B cell (primary cell): ENCODE measurements at regions not wholly inside any gene's neighbourhood (a gene's known extent, or its start where the extent isn't known, plus 50 kb on each side); places are given as distances from the start of the nearest gene placed in this dataset.

Source experiments
- ATAC-seq: fragments of 200-7000 bp; cut with Tn5 transposase; one replicate; pipeline ENCODE4 v1.10.0; 2021; ENCODE audit warnings: low read depth, mild to moderate bottlenecking, moderate number of reproducible peaks, moderate library complexity
- CTCF ChIA-PET: fragments of 350-600 bp; sonication (Branson Sonifier 250); formaldehyde crosslinking; loops from one replicate; lab custom pipeline; 2021; ENCODE audit warnings: antibody characterized with exemption, inconsistent platforms; lab: Charles Lee
- POLR2A ChIA-PET: fragments of 350-600 bp; sonication (Branson Sonifier 250); formaldehyde crosslinking; loops from one replicate; lab custom pipeline; 2021; ENCODE audit warnings: antibody characterized with exemption; lab: Charles Lee
- DNase-seq: peaks from one replicate; pipeline ENCODE4 v3.0.0; 2013
- H2AFZ ChIP-seq: 2 replicates; pipeline ENCODE4 v1.6.1; 2012; ENCODE audit warnings: mild to moderate bottlenecking, low read depth, low read length; ENCODE audit not compliant: insufficient read depth, poor library complexity, severe bottlenecking
- H3K27ac ChIP-seq, 2 donors: 1 replicate in 1 of 2; 2 replicates in 1 of 2; pipeline ENCODE4 v1.5.1; 2012 to 2013; ENCODE audit warnings: low read length in 2 of 2, mild to moderate bottlenecking in 2 of 2, moderate library complexity in 1 of 2
- H3K27me3 ChIP-seq, 4 experiments: fragments of 200-600 bp in 1 of 4; sonication (generic) in 1 of 4; replicated peaks in 1 of 4; 1 replicate in 2 of 4; 2 replicates in 2 of 4; pipeline versions ENCODE4 v1.6.1 to v1.7.0; 2013 to 2016; ENCODE audit warnings: low read length in 3 of 4, mild to moderate bottlenecking in 2 of 4, mixed read lengths in 1 of 4, moderate library complexity in 1 of 4; ENCODE audit not compliant: insufficient read depth in 4 of 4, control insufficient read depth in 3 of 4; ENCODE audit errors: control extremely low read depth in 1 of 4
- H3K36me3 ChIP-seq, 2 experiments: replicated peaks in 1 of 2; 1 replicate in 1 of 2; 2 replicates in 1 of 2; pipeline versions ENCODE4 v1.6.1 to v1.7.1; 2013; ENCODE audit warnings: low read length in 1 of 2; ENCODE audit not compliant: insufficient read depth in 2 of 2, control insufficient read depth in 1 of 2; ENCODE audit errors: control extremely low read depth in 1 of 2, extremely low read depth in 1 of 2
- H3K4me1 ChIP-seq, 2 donors: fragments of 200-600 bp in 1 of 2; sonication (generic) in 1 of 2; 1 replicate in 1 of 2; 2 replicates in 1 of 2; pipeline versions ENCODE4 v1.5.1 to v1.6.1; 2013 to 2017; ENCODE audit warnings: low read length in 2 of 2; ENCODE audit not compliant: control insufficient read depth in 2 of 2, insufficient read depth in 2 of 2
- H3K4me2 ChIP-seq: replicated peaks from 2 replicates; pipeline ENCODE3; 2012; ENCODE audit warnings: mild to moderate bottlenecking, low read depth, low read length; ENCODE audit not compliant: poor library complexity, severe bottlenecking
- H3K4me3 ChIP-seq, 5 experiments: fragments of 200-600 bp in 1 of 5; sonication (generic) in 1 of 5; 1 replicate in 3 of 5; 2 replicates in 2 of 5; pipeline versions ENCODE4 v1.5.1 to v1.7.0; 2011 to 2016; ENCODE audit warnings: low read length in 4 of 5, mild to moderate bottlenecking in 4 of 5, low read depth in 2 of 5, control low read depth in 1 of 5, moderate library complexity in 1 of 5; ENCODE audit not compliant: insufficient read depth in 1 of 5; ENCODE audit errors: control extremely low read depth in 1 of 5, extremely low read depth in 1 of 5
- H3K79me2 ChIP-seq: fragments of 200-600 bp; sonication (generic); one replicate; pipeline ENCODE4 v1.6.0; 2016; ENCODE audit warnings: low read length; ENCODE audit not compliant: control insufficient read depth, insufficient read depth
- H3K9ac ChIP-seq: fragments of 200-600 bp; sonication (generic); 2 replicates; pipeline ENCODE4 v1.6.1; 2017; ENCODE audit warnings: mild to moderate bottlenecking, low read length, moderate library complexity
- H3K9me3 ChIP-seq, 3 donors: one replicate each; pipeline versions ENCODE4 v1.6.1 to v1.7.1; 2013; ENCODE audit warnings: low read length in 2 of 3; ENCODE audit not compliant: control insufficient read depth in 2 of 3, insufficient read depth in 1 of 3; ENCODE audit errors: control extremely low read depth in 1 of 3
- H4K20me1 ChIP-seq: 2 replicates; pipeline ENCODE4 v1.6.0; 2012; ENCODE audit warnings: mild to moderate bottlenecking, low read length; ENCODE audit not compliant: insufficient read depth, control insufficient read depth, poor library complexity, severe bottlenecking
- H3K27ac Mint-ChIP-seq: one replicate; pipeline ENCODE4 v1.8.0; 2021; ENCODE audit warnings: mixed read lengths
- H3K27me3 Mint-ChIP-seq: one replicate; pipeline ENCODE4 v1.8.0; 2021; ENCODE audit warnings: mixed read lengths
- H3K4me1 Mint-ChIP-seq: one replicate; pipeline ENCODE4 v1.8.0; 2021; ENCODE audit warnings: mixed read lengths
- H3K4me3 Mint-ChIP-seq: one replicate; pipeline ENCODE4 v1.8.0; 2021; ENCODE audit warnings: mixed read lengths
- H3K9me3 Mint-ChIP-seq: one replicate; pipeline ENCODE4 v1.8.0; 2022; ENCODE audit warnings: mixed read lengths; ENCODE audit not compliant: insufficient read depth
- CTCF ChIP-seq: fragments of 200-600 bp; IDR thresholded peaks from one replicate; pipeline ENCODE4 v1.8.0; 2022; ENCODE audit warnings: antibody characterized with exemption, mild to moderate bottlenecking
- EZH2 ChIP-seq: IDR thresholded peaks from 2 replicates; pipeline ENCODE4 v1.6.1; 2012; ENCODE audit warnings: borderline replicate concordance, low read depth, mild to moderate bottlenecking, moderate library complexity, low read length; ENCODE audit not compliant: insufficient read depth, poor library complexity, severe bottlenecking
- WGBS: methylation state at CpG from one replicate; pipeline ENCODE4 v1.1.5; 2013; ENCODE audit warnings: missing lambda C conversion rate; ENCODE audit not compliant: insufficient coverage; 5-methylcytosine and 5-hydroxymethylcytosine counted together
- intact Hi-C: fragments of 100-400 bp; cut with micrococcal nuclease; formaldehyde crosslinking; loops from one replicate; pipeline ENCODE4 v1.10.0; 2022

- Histone ChIP-seq H3K27ac (no peak overlapping the region), H3K4me2 (no peak overlapping the region), H3K36me3 (no peaks in the 10 kb centered on the region), H3K4me3 (no peak overlapping the region), H3K79me2 (no peaks in the 10 kb centered on the region), H4K20me1 (no peaks in the 10 kb centered on the region), H3K27me3 (no peaks in the 10 kb centered on the region), H3K4me1 (no peaks in the 10 kb centered on the region), H3K9ac (no peak overlapping the region), H2AFZ (no peak overlapping the region), H3K9me3 (no peaks in the 10 kb centered on the region)
- CTCF ChIA-PET, result no interaction called here
- Mint-ChIP-seq H3K27me3 (no peaks in the 10 kb centered on the region), H3K27ac (no peak overlapping the region), H3K9me3 (no peaks in the 10 kb centered on the region), H3K4me3 (no peak overlapping the region), H3K4me1 (no peaks in the 10 kb centered on the region)
- POLR2A ChIA-PET, result no interaction called here
- ATAC-seq, result no peak
- no peak for DNase-seq
- WGBS, result no CpG with 5 or more reads among the region's 2 CpGs
- TF ChIP-seq CTCF (no peak), EZH2 (no peak)
- intact Hi-C loops, result no loop called here
Measured at GRCh38 chr7:109021390-109021789, 451.7 kb downstream of the DNAJB9 start.

GRCh38 chr7:109029866-109030265, 460.2 kb downstream of the DNAJB9 start:
- H3K36me3 ChIP-seq, result no peaks in the 10 kb centered on the region
- WGBS, result no CpG with 5 or more reads among the region's 3 CpGs
- no peak overlapping the region for H3K9ac ChIP-seq
- H3K4me3 ChIP-seq, result no peak overlapping the region
- no peak overlapping the region for H2AFZ ChIP-seq
- H3K79me2 ChIP-seq, result no peaks in the 10 kb centered on the region
- POLR2A ChIA-PET, result no interaction called here
- CTCF ChIA-PET, result no interaction called here
- H4K20me1 ChIP-seq, result no peaks in the 10 kb centered on the region
- Mint-ChIP-seq H3K4me3 (no peak overlapping the region), H3K27ac (no peak overlapping the region), H3K4me1 (no peaks in the 10 kb centered on the region), H3K9me3 (peaks cover 4% of the 10 kb centered on the region), H3K27me3 (no peaks in the 10 kb centered on the region)
- H3K9me3 ChIP-seq, result no peaks in the 10 kb centered on the region
- no peaks in the 10 kb centered on the region for H3K27me3 ChIP-seq
- no peak for TF ChIP-seq CTCF
- no peak for TF ChIP-seq EZH2
- ATAC-seq, result no peak
- intact Hi-C loops, result no loop called here
- H3K27ac ChIP-seq, result no peak overlapping the region
- H3K4me2 ChIP-seq, result no peak overlapping the region
- DNase-seq, result no peak
- H3K4me1 ChIP-seq, result no peaks in the 10 kb centered on the region
